GM12878 (cell line): ENCODE measurements at regions not wholly inside any gene's neighbourhood (a gene's known extent, or its start where the extent isn't known, plus 50 kb on each side); places are given as distances from the start of the nearest gene placed in this dataset.
"Not testable (repeated sequence)": the region's sequence is repeated elsewhere in the genome, so short reads cannot be mapped to it uniquely, and the experiment has no call there.

Experiments used
- ATAC-seq: fragments of 200-7000 bp; cut with Tn5 transposase; 3 replicates; pipeline ENCODE4 v1.9.1; 2020; ENCODE audit warnings: mild to moderate bottlenecking, moderate library complexity
- BruUV-seq: library from RNA; stranded (reverse); fragments of 400-500 nt; replicated peaks from 2 replicates; lab custom pipeline; 2021; lab: Mats Ljungman, UMichigan
- CTCF ChIA-PET: fragments of 300-600 bp; sonication (Branson Sonifier 250); formaldehyde crosslinking; extraction: SDS; loops from one replicate; lab custom pipeline; 2021; ENCODE audit warnings: inconsistent platforms; lab: Yijun Ruan, JAX
- POLR2A ChIA-PET: fragments of 350-600 bp; formaldehyde crosslinking; extraction: SDS; loops from one replicate; lab custom pipeline; 2021; ENCODE audit warnings: inconsistent platforms; lab: Charles Lee
- RAD21 ChIA-PET: fragments of 300-600 bp; sonication (Branson Sonifier 250); formaldehyde crosslinking; loops from one replicate; lab custom pipeline; 2023; ENCODE audit warnings: antibody characterized with exemption; ENCODE audit not compliant: unreplicated experiment; lab: Charles Lee
- SMC1A ChIA-PET: fragments of 300-600 bp; sonication (Branson Sonifier 250); formaldehyde crosslinking; loops from one replicate; lab custom pipeline; 2023; ENCODE audit not compliant: unreplicated experiment, uncharacterized antibody; lab: Charles Lee
- DNase-seq: peaks from one replicate; pipeline ENCODE4 v3.0.0-alpha.2; 2011; ENCODE audit warnings: low read depth, low spot score
- FAIRE-seq: peaks from 3 replicates; lab custom pipeline; 2011; peaks lifted over from hg19 to GRCh38; lab: Jason Lieb, UNC
- H2AFZ ChIP-seq: 2 replicates; pipeline ENCODE4 v1.6.0; 2011; ENCODE audit warnings: low read depth, low read length, control low read depth; ENCODE audit not compliant: control insufficient read depth
- H3K27ac ChIP-seq: 2 replicates; pipeline ENCODE4 v1.5.1; 2011; ENCODE audit warnings: control low read depth; ENCODE audit not compliant: control insufficient read depth, insufficient read depth
- H3K27me3 ChIP-seq, 2 experiments: replicated peaks in 1 of 2; 2 replicates each; pipeline versions ENCODE4 v1.6.0 to v1.6.1; 2011; ENCODE audit warnings: low read length in 1 of 2; ENCODE audit not compliant: control insufficient read depth in 2 of 2, insufficient read depth in 2 of 2
- H3K36me3 ChIP-seq, 2 experiments: 2 replicates each; pipeline ENCODE4 v1.5.1; 2011; ENCODE audit warnings: low read length in 1 of 2; ENCODE audit not compliant: control insufficient read depth in 2 of 2, insufficient read depth in 2 of 2
- H3K4me1 ChIP-seq: 2 replicates; pipeline ENCODE4 v1.6.1; 2011; ENCODE audit warnings: mild to moderate bottlenecking, low read length, moderate library complexity, mixed read lengths; ENCODE audit not compliant: control insufficient read depth, insufficient read depth
- H3K4me2 ChIP-seq: 2 replicates; pipeline ENCODE4 v1.6.0; 2011; ENCODE audit warnings: control low read depth; ENCODE audit not compliant: control insufficient read depth, insufficient read depth
- H3K4me3 ChIP-seq: fragments of 200-600 bp; sonication (generic); 2 replicates; pipeline ENCODE4 v1.5.1; 2016
- H3K79me2 ChIP-seq: 2 replicates; pipeline ENCODE4 v1.6.0; 2011; ENCODE audit warnings: low read length; ENCODE audit not compliant: control insufficient read depth, insufficient read depth
- H3K9ac ChIP-seq: 2 replicates; pipeline ENCODE4 v1.8.0; 2011; ENCODE audit warnings: low read length, control low read depth, mixed read lengths; ENCODE audit not compliant: control insufficient read depth, insufficient read depth
- H3K9me3 ChIP-seq: replicated peaks from 3 replicates; pipeline ENCODE4 v1.5.1; 2011; ENCODE audit warnings: mild to moderate bottlenecking, low read length; ENCODE audit not compliant: control insufficient read depth, insufficient read depth
- H4K20me1 ChIP-seq: 2 replicates; pipeline ENCODE4 v1.6.0; 2011; ENCODE audit not compliant: control insufficient read depth, insufficient read depth
- ETV6 ChIP-seq, 2 experiments: fragments of 450-650 bp in 1 of 2; IDR thresholded peaks in 1 of 2; conservative IDR thresholded peaks in 1 of 2; 2 replicates each; pipeline ENCODE4 v1.6.1; 2014; ENCODE audit warnings: antibody characterized with exemption in 1 of 2, borderline replicate concordance in 1 of 2, low read depth in 1 of 2, mild to moderate bottlenecking in 1 of 2, moderate library complexity in 1 of 2
- NFXL1 ChIP-seq: fragments of 450-650 bp; IDR thresholded peaks from 2 replicates; pipeline ENCODE4 v1.6.1; 2017; ENCODE audit warnings: antibody characterized with exemption, mild to moderate bottlenecking, borderline replicate concordance
- WGBS: methylation state at CpG from one replicate; pipeline ENCODE4 v1.1.6; 2016; ENCODE audit warnings: low lambda C conversion rate; ENCODE audit not compliant: insufficient replicate concordance, insufficient coverage; ENCODE audit errors: missing lambda C conversion rate; 5-methylcytosine and 5-hydroxymethylcytosine counted together
- in situ Hi-C: fragments of 300-500 bp; cut with MboI; formaldehyde crosslinking; loops from 9 replicates; pipeline ENCODE4 v1.14.3; 2018; ENCODE audit warnings: mixed read lengths
- intact Hi-C: fragments of 100-400 bp; cut with micrococcal nuclease; formaldehyde crosslinking; loops from one replicate; pipeline ENCODE4 v1.14.2; 2022; ENCODE audit not compliant: unreplicated experiment

DNA sequence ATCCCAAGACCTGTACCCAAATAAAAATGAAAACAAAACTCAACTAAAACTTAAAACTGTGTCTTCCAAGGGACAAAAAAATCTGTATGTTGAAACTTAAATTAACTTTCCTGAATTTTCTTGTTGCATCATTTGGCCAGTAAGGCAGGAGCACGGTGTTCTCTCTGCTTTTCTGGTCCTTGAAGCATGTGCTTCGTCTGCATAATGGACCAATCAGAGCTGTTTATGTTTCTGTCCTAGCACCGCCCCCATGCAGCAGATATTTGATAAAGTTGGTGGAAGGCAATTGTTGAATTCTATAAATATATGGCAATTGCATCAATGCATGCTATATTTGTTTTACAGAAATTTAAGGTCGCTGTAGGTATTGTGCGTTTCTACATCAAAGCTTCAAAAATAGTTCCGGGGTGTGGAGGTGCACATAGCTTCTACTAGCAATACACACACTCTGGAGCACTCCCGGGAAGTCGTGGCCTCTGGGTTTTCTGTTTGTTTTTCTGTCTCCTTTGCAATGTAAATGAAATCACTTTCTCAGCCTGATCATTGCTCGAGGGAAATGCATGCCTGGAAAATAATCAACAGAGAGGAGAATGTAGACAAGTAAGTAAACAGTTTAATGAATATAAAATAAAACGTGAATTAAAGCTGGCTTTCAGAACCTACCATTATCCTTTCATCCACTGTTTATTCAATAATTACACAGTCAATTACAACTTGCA, 206.3 kb downstream of the BCAS1 start:
- ATAC-seq, H3K9ac ChIP-seq, H3K9me3 ChIP-seq, H3K79me2 ChIP-seq, H3K36me3 ChIP-seq, DNase-seq, H3K4me2 ChIP-seq, H4K20me1 ChIP-seq, H2AFZ ChIP-seq, H3K27ac ChIP-seq, in situ Hi-C loops, H3K4me3 ChIP-seq, intact Hi-C loops, H3K27me3 ChIP-seq, BruUV-seq, FAIRE-seq: not testable (repeated sequence)
- ChIA-PET RAD21 (interaction anchor here (0.9 to 4.9 kb wide), 6 partner anchors 8 to 285 kb away, joined by 3 to 26 read pairs (median 8); no protein-coding TSS in a partner anchor), CTCF (interaction anchor here (1.2 to 2.8 kb wide), 8 partner anchors 8 to 121 kb away, joined by 3 to 11 read pairs (median 6); no protein-coding TSS in a partner anchor), SMC1A (interaction anchor here (0.8 to 13.3 kb wide), 12 partner anchors 14 to 129 kb away, joined by 3 to 133 read pairs (median 22); no protein-coding TSS in a partner anchor), POLR2A (interaction anchor here (1.2 to 1.9 kb wide), 3 partner anchors 17 to 33 kb away, joined by 5 to 8 read pairs (median 5); no protein-coding TSS in a partner anchor)
- TF ChIP-seq ETV6 (conservative IDR thresholded peaks at IDR 0.05 in 1 of 2, IDR thresholded peaks at IDR 0.05 in 1 of 2; ENCODE audit: borderline replicate concordance in 1 of 2, low read depth in 1 of 2): peak in 1 of 2 experiments; percentile 95; a peak in 2 of 4 replicates
- H3K4me1 ChIP-seq: peaks cover 27% of the 10 kb centered on the region; the same call in 1 of the 2 replicates
- 98% methylated on average over 10 of the region's 10 CpGs for WGBS

GRCh38 chr20:53863535-53863922, 206.9 kb downstream of the BCAS1 start:
- CTCF ChIA-PET: interaction anchor here (1.2 to 2.7 kb wide), 4 partner anchors 11 to 120 kb away, joined by 3 to 11 read pairs (median 3); no protein-coding TSS in a partner anchor
- intact Hi-C loops, H3K9ac ChIP-seq, H3K27ac ChIP-seq, ATAC-seq, FAIRE-seq, H3K4me3 ChIP-seq, DNase-seq, H2AFZ ChIP-seq, H3K27me3 ChIP-seq, H3K79me2 ChIP-seq, in situ Hi-C loops, H3K4me2 ChIP-seq, H4K20me1 ChIP-seq, H3K9me3 ChIP-seq, H3K36me3 ChIP-seq, BruUV-seq: not testable (repeated sequence)
- SMC1A ChIA-PET: interaction anchor here (0.6 to 13.3 kb wide), 5 partner anchors 14 to 268 kb away, joined by 3 to 133 read pairs (median 3); no protein-coding TSS in a partner anchor
- H3K4me1 ChIP-seq: peaks cover 27% of the 10 kb centered on the region; the same call in 1 of the 2 replicates
- 97% methylated on average over 3 of the region's 3 CpGs for WGBS
- TF ChIP-seq NFXL1: peak; percentile 95
- POLR2A ChIA-PET: interaction anchor here (0.6 to 1.2 kb wide), 2 partner anchors 20 to 103 kb away, joined by 3 to 5 read pairs; no protein-coding TSS in a partner anchor
- RAD21 ChIA-PET: interaction anchor here (4.9 kb wide), 1 partner anchor 17 kb away, joined by 26 read pairs; no protein-coding TSS in a partner anchor
